HEK293T (cell line): ENCODE measurements at regions not wholly inside any gene's neighbourhood (a gene's known extent, or its start where the extent isn't known, plus 50 kb on each side); places are given as distances from the start of the nearest gene placed in this dataset.

ENCODE experiments used
- CTCF ChIA-PET: fragments of 350-600 bp; formaldehyde crosslinking; extraction: SDS; loops from one replicate; lab custom pipeline; 2021; ENCODE audit warnings: antibody characterized with exemption, inconsistent platforms; lab: Yijun Ruan, JAX
- POLR2A ChIA-PET: fragments of 350-600 bp; formaldehyde crosslinking; extraction: SDS; loops from one replicate; lab custom pipeline; 2020; ENCODE audit warnings: antibody characterized with exemption, inconsistent platforms; lab: Yijun Ruan, JAX
- DNase-seq: peaks from one replicate; pipeline ENCODE4 v3.0.0; 2012; ENCODE audit warnings: mixed read lengths; ENCODE audit errors: extremely low spot score
- ARNT ChIP-seq: fragments of 450-650 bp; IDR thresholded peaks from 2 replicates; pipeline ENCODE4 v1.6.1; 2017; ENCODE audit warnings: mild to moderate bottlenecking
- BHLHE40 ChIP-seq: fragments of 450-650 bp; IDR thresholded peaks from 2 replicates; pipeline ENCODE4 v1.6.1; 2016; ENCODE audit warnings: mild to moderate bottlenecking, moderate library complexity, borderline replicate concordance
- CTBP1 ChIP-seq: fragments of 450-650 bp; IDR thresholded peaks from 2 replicates; pipeline ENCODE4 v1.6.1; 2016; ENCODE audit warnings: borderline replicate concordance
- ELF4 ChIP-seq: fragments of 450-650 bp; IDR thresholded peaks from 2 replicates; pipeline ENCODE4 v1.6.1; 2017; ENCODE audit warnings: antibody characterized with exemption
- FOXA1 ChIP-seq: fragments of 450-650 bp; IDR thresholded peaks from 2 replicates; pipeline ENCODE4 v1.6.1; 2016; ENCODE audit warnings: mild to moderate bottlenecking
- FOXK2 ChIP-seq: fragments of 450-650 bp; IDR thresholded peaks from 2 replicates; pipeline ENCODE4 v1.6.1; 2016; ENCODE audit warnings: mild to moderate bottlenecking
- FOXM1 ChIP-seq: fragments of 450-650 bp; IDR thresholded peaks from 2 replicates; pipeline ENCODE4 v1.6.1; 2017; ENCODE audit warnings: mild to moderate bottlenecking, borderline replicate concordance
- HDGF ChIP-seq: fragments of 450-650 bp; IDR thresholded peaks from 2 replicates; pipeline ENCODE4 v1.6.1; 2017; ENCODE audit warnings: antibody characterized with exemption, borderline replicate concordance
- L3MBTL2 ChIP-seq: fragments of 450-650 bp; conservative IDR thresholded peaks from 2 replicates; pipeline ENCODE4 v1.6.1; 2016; ENCODE audit warnings: mild to moderate bottlenecking
- LEF1 ChIP-seq: fragments of 450-650 bp; IDR thresholded peaks from 2 replicates; pipeline ENCODE4 v1.6.1; 2017; ENCODE audit warnings: mild to moderate bottlenecking, borderline replicate concordance
- NFRKB ChIP-seq: fragments of 450-650 bp; IDR thresholded peaks from 2 replicates; pipeline ENCODE4 v1.6.1; 2016; ENCODE audit warnings: mild to moderate bottlenecking, moderate library complexity
- PKNOX1 ChIP-seq: fragments of 450-650 bp; IDR thresholded peaks from 2 replicates; pipeline ENCODE4 v1.6.1; 2016
- SP1 ChIP-seq: fragments of 450-650 bp; IDR thresholded peaks from 2 replicates; pipeline ENCODE4 v1.6.1; 2017
- SUZ12 ChIP-seq: fragments of 450-650 bp; IDR thresholded peaks from 2 replicates; pipeline ENCODE4 v1.6.1; 2016; ENCODE audit warnings: mild to moderate bottlenecking
- TARDBP ChIP-seq: fragments of 450-650 bp; IDR thresholded peaks from 2 replicates; pipeline ENCODE4 v1.6.1; 2016
- ZNF384 ChIP-seq: fragments of 450-650 bp; IDR thresholded peaks from 2 replicates; pipeline ENCODE4 v1.6.1; 2016

- ChIA-PET POLR2A (no interaction called here), CTCF (no interaction called here)
- no peak for TF ChIP-seq BHLHE40
- TF ChIP-seq ELF4, result no peak
- no peak for TF ChIP-seq ARNT
- no peak for TF ChIP-seq FOXK2
- no peak for TF ChIP-seq SP1
- no peak for TF ChIP-seq L3MBTL2
- no peak for TF ChIP-seq CTBP1
- no peak for TF ChIP-seq TARDBP
- no peak for TF ChIP-seq ZNF384
- no peak for DNase-seq
These were observed 243.5 kb upstream of the PITRM1 start for GRCh38 chr10:3415878-3416605.

GRCh38 chr10:3415038-3415736, 242.6 kb upstream of the PITRM1 start:
- DNase-seq, result no peak
- TF ChIP-seq HDGF (no peak), CTBP1 (no peak), FOXK2 (no peak), TARDBP (no peak), SUZ12 (no peak), ZNF384 (no peak), SP1 (no peak), ARNT (no peak), BHLHE40 (no peak), LEF1 (no peak)
- ChIA-PET CTCF (no interaction called here), POLR2A (no interaction called here)

GRCh38 chr10:3414667-3415023, 242.1 kb upstream of the PITRM1 start:
- TF ChIP-seq PKNOX1 (no peak), SP1 (no peak), TARDBP (no peak)
- POLR2A ChIA-PET, result no interaction called here
- DNase-seq, result no peak
- CTCF ChIA-PET, result no interaction called here

GRCh38 chr10:3413937-3414666, 241.5 kb upstream of the PITRM1 start:
- no peak for TF ChIP-seq LEF1
- TF ChIP-seq ARNT, result no peak
- no peak for TF ChIP-seq SUZ12
- no peak for TF ChIP-seq BHLHE40
- no peak for DNase-seq
- ChIA-PET CTCF (no interaction called here), POLR2A (no interaction called here)

GRCh38 chr10:3412646-3413045, 240.1 kb upstream of the PITRM1 start:
- ChIA-PET CTCF (no interaction called here), POLR2A (no interaction called here)
- no peak for DNase-seq
- TF ChIP-seq HDGF, result no peak
- no peak for TF ChIP-seq LEF1
- TF ChIP-seq NFRKB, result no peak
- no peak for TF ChIP-seq FOXM1
- TF ChIP-seq BHLHE40, result no peak
- TF ChIP-seq ELF4, result no peak
- TF ChIP-seq CTBP1, result no peak
- no peak for TF ChIP-seq FOXA1
- no peak for TF ChIP-seq FOXK2
- no peak for TF ChIP-seq L3MBTL2
- TF ChIP-seq PKNOX1, result no peak

GRCh38 chr10:3412071-3412582, 239.5 kb upstream of the PITRM1 start:
- CTCF ChIA-PET, result no interaction called here
- no peak for TF ChIP-seq HDGF
- TF ChIP-seq SUZ12, result no peak
- no peak for TF ChIP-seq SP1
- no peak for TF ChIP-seq TARDBP
- TF ChIP-seq L3MBTL2, result no peak
- TF ChIP-seq PKNOX1, result no peak
- no peak for TF ChIP-seq FOXA1
- no peak for TF ChIP-seq CTBP1
- TF ChIP-seq LEF1, result no peak
- TF ChIP-seq ELF4, result no peak
- POLR2A ChIA-PET, result no interaction called here
- DNase-seq, result no peak
